HCT116 (cell line): ENCODE measurements at regions not wholly inside any gene's neighbourhood (a gene's known extent, or its start where the extent isn't known, plus 50 kb on each side); places are given as distances from the start of the nearest gene placed in this dataset.

Experiments used
- CEBPB ChIP-seq: IDR thresholded peaks from 2 replicates; pipeline ENCODE4 v1.6.1; 2012; ENCODE audit warnings: low read depth
- CTCF ChIP-seq, 3 experiments: fragments of 200-600 bp in 1 of 3; sonication (generic) in 1 of 3; IDR thresholded peaks in 2 of 3; conservative IDR thresholded peaks in 1 of 3; 2 replicates each; pipeline ENCODE4 v1.5.1; 2012 to 2017; ENCODE audit warnings: low read depth in 2 of 3, low read length in 2 of 3, antibody characterized with exemption in 1 of 3, borderline replicate concordance in 1 of 3, control low read depth in 1 of 3, mild to moderate bottlenecking in 1 of 3, mixed read lengths in 1 of 3, mixed run types in 1 of 3, moderate library complexity in 1 of 3; ENCODE audit not compliant: insufficient read depth in 1 of 3
- ELF1 ChIP-seq: IDR thresholded peaks from 2 replicates; pipeline ENCODE4 v1.6.1; 2012; ENCODE audit warnings: low read depth, borderline replicate concordance
- EZH2 ChIP-seq: fragments of 200-600 bp; sonication (generic); IDR thresholded peaks from 2 replicates; pipeline ENCODE4 v1.6.1; 2017; ENCODE audit warnings: antibody characterized with exemption, mixed run types
- POLR2A ChIP-seq: IDR thresholded peaks from 2 replicates; pipeline ENCODE4 v1.7.0; 2011; ENCODE audit warnings: borderline replicate concordance; ENCODE audit not compliant: insufficient read depth, insufficient read length; ENCODE audit errors: extremely low read depth
- POLR2AphosphoS5 ChIP-seq: IDR thresholded peaks from 2 replicates; pipeline ENCODE4 v1.6.1; 2011; ENCODE audit warnings: mild to moderate bottlenecking, low read depth, low read length, moderate library complexity
- REST ChIP-seq: IDR thresholded peaks from 2 replicates; pipeline ENCODE4 v1.6.1; 2012; ENCODE audit warnings: low read depth
- ZBTB33 ChIP-seq: IDR thresholded peaks from 2 replicates; pipeline ENCODE4 v1.6.1; 2011; ENCODE audit warnings: mild to moderate bottlenecking, low read length, moderate library complexity; ENCODE audit not compliant: insufficient replicate concordance; ENCODE audit errors: extremely low read depth

DNA sequence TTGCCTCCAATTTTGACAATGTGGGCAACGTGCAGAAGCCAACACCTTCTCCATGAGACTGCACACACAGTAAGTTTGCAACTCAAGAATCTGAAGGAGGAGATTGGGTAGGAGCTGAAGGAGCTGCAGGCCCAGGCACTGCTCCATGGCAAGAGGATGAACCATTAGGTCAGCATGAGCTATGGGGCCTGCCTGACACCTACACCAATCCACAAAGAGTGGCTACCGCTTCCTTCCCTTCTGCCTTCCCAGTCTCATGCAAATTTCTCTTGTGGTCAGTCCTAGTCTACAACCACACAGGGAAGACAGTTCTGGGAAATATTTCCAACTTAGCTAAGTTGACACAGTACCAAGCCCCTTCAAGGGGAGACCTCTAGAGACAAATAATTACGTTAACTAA, 142.0 kb upstream of the ADO start:
- TF ChIP-seq CTCF (IDR thresholded peaks at IDR 0.05 in 2 of 3, conservative IDR thresholded peaks at IDR 0.05 in 1 of 3; ENCODE audit: borderline replicate concordance in 1 of 3, insufficient read depth in 1 of 3, low read depth in 2 of 3, low read length in 2 of 3): no peak
- no peak for TF ChIP-seq CEBPB
- no peak for TF ChIP-seq ZBTB33
- TF ChIP-seq ELF1: no peak
- TF ChIP-seq POLR2A: no peak
- TF ChIP-seq EZH2: no peak
- TF ChIP-seq REST: no peak
- no peak for TF ChIP-seq POLR2AphosphoS5
